ENCODE measurements at regions not wholly inside any gene's neighbourhood (a gene's known extent, or its start where the extent isn't known, plus 50 kb on each side); places are given as distances from the start of the nearest gene placed in this dataset.

- TF ChIP-seq POLR2A (IDR thresholded peaks at IDR 0.05; ENCODE audit: low read depth) = no peak
- no peak for TF ChIP-seq CTCF (IDR thresholded peaks at IDR 0.05)
- TF ChIP-seq EP300 (IDR thresholded peaks at IDR 0.05) = no peak
- TF ChIP-seq POLR2AphosphoS5 (IDR thresholded peaks at IDR 0.05) = no peak
Measured at GRCh38 chr2:172196768-172197431, 94.2 kb upstream of the DLX2 start.
